ENCODE measurements at regions not wholly inside any gene's neighbourhood (a gene's known extent, or its start where the extent isn't known, plus 50 kb on each side); places are given as distances from the start of the nearest gene placed in this dataset.
A peak's percentile ranks its signal among the peaks of the same experiment; 100 is the strongest.
"Not testable (repeated sequence)": the region's sequence is repeated elsewhere in the genome, so short reads cannot be mapped to it uniquely, and the experiment has no call there.

DNA sequence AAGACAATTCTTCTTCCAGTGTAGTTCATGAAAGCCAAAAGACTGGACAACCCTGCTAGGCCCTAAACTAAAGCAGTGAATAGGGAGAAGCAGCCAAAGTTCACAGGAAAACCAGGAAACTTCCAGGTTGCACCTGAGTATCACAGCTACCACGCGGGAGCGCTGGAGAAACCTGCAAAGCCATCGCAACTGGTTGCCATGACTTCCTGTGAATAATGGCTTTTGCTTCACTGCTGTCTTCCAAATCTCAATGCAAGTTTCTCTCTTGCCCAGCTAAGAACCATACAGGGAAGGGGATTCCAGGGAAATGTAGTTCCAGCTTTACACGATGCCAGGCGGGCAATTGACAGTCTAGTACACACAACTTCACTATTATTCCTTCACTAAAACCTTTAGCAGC is 114.1 kb downstream of the GXYLT1 start:
- no peak for DNase-seq

DNA sequence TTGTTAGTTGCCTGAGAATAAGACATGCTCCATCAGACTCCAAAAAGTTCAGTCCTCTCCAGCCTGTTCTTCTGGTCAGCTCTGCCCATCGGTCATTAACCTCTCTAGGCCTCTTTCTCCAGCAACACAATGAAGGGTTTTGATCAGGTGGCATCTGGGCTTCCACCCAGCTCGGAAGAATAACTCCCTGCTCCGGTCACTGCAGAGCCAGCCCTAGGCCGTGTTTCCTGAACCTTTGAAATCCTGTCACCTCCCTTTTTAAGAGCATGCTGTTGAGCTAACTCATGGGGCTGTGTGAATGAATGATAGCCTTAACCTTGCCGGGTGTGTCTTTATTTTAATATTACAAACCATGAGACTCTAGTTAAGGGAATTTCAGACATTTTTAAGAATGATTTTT is 117.1 kb downstream of the GXYLT1 start:
- no peak for DNase-seq

DNA sequence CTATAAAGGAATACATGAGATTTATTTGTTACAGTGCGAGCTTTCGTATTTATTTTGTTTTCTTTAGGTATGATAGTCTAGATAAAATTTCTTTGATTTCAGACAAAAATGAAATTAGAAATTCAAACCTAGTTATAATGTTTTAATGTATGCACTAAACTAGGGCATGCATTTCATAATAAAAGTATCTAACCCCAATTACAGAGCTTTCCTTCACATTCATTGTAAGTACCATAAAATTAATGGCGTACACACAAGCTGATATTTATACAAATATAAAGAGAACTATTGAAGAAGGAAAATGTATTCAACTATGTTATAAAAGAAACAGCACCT is 120.2 kb downstream of the GXYLT1 start:
- DNase-seq: no peak

DNA sequence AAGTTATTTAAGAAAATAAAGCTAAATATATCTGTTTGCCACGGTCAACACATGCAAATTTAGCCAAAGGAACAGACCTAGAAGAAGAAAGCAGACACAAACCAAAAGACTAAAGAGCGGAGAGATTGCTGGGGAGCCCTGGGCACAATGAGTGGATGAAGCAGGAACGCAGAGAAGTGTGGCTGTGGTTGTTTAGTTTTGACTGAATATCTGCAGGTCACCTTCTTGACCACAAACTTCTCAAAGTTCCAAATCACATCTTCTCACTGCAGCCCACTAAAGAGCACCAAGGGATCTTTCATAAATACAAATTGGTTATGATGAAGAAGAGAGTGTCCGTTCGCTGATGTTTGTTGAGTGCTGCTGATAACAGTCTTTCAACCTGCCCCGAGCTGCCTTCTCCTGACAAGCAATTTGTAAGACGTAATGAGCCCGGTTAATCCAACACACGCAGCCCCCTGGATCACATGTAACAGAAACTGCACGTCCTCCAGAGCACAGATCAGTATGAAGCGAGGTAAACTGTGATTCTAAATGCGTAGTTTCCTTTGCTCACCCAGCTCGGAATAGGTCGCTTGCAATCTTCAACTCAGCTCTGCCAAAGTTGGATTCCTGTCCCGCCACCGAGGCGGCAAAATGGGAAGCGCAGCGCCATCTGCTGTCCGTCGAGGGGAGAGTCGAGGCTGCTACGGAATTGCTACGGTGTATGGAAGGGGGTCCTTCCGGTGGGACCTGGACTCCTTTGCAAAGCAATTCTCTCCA is 120.8 kb downstream of the GXYLT1 start:
- peak; percentile 71 for DNase-seq

DNA sequence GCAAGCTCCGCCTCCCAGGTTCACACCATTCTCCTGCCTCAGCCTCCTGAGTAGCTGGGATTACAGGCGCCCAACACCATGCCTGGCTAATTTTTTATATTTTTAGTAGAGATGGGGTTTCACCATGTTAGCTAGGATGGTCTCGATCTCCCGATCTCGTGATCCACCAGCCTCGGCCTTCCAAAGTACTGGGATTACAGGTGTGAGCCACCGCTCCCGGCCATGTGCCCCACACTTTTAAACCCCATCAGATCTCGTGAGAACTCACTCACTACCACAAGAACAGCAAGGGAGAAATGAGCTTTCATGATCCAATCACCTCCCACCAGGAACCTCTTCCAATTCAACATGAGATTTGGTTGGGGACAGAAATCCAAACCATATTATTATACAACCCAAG is 122.7 kb downstream of the GXYLT1 start:
- DNase-seq: not testable (repeated sequence)

DNA sequence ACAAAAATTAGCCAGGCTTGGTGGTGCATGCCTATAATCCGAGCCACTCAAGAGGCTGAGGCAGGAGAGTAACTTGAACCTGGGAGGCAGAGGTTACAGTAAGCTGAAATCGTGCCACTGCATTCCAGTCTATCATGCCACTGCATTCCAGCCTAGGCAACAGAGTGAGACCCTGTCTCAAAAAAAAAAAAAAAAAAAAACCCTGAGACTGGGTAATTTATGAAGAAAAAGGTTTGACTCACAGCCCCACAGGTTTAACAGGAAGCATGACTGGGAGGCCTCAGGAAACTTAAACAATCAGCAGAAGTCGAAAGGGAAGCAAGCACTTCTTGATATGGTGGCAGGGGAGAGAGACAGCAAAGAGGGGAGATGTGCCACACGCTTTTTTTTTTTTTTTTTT is 123.2 kb downstream of the GXYLT1 start:
- DNase-seq: no peak

DNA sequence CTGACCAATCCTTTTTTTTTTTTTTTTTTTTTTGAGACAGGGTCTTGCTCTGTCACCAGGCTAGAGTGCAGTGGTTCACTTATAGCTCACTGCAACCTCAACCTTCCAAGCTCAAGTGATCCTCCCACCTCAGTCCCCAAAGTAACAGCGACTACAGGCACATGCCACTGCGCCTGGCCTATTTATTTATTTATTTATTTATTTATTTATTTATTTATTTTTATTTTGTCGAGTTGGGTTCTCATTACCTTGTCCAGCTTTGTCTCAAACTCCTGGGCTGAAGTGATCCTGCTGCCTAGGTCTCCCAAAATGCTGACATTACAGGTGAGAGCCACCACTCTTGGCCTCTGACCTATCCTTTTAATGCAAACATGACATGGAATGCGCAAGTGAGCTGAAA is 124.4 kb downstream of the GXYLT1 start:
- DNase-seq: no peak

DNA sequence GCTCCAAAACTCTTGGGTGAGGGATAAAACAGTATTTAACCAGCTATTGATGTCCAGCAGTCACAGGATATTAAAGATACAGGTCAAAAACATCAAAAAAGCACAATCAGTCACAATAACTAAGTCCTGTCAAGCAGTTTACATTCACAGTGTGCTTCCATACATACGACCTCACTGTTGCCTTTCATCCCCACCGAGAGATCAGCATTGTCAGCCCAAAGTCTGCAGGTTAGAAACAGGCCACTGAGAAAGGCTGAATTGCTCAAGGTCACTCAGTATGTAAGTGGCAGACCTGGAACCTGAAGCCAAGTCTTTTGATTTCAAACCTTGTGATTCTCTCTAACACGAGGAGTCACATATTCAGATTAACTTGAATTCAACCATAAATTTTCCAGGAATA is 124.9 kb downstream of the GXYLT1 start:
- no peak for DNase-seq

DNA sequence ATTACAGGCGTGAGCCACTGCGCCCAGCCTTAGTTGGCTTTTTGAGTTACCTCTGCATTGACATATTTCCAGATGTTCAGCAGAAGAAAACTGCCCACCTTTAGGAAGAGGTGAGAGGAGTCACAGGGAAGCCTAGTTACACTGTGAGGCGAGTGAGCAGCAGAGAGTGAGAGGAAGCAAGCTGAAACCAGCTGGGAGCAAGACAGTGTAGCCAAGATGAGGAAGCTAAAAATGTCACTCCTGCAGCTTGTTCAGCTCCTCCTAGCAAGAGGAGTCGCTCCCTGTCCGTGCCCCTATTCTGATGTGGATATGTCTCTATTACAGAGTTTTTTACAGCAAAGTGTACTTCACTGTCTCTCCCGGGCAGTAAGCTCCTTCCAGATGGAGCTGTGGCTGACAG is 127.6 kb downstream of the GXYLT1 start:
- no peak for DNase-seq

DNA sequence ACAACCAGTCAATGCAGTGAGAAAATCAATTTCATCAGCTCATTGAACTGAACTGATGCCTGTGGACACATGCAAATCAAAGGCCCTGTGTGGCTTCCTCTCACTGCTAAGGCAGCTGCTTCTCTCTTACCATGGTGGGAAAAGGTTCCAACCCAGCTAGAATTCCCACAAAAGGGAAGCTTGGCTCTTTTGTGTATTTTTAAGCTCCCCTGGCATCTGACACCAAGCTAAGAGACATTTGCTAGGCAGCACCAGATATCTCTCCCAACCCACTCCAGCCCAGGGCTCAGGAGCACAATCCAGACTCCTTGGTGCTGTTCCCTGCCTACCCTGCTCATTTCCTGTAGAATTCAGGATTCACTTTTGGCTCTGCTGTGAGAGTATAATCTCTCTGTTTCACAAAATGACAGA is 129.6 kb downstream of the GXYLT1 start:
- DNase-seq: no peak

DNA sequence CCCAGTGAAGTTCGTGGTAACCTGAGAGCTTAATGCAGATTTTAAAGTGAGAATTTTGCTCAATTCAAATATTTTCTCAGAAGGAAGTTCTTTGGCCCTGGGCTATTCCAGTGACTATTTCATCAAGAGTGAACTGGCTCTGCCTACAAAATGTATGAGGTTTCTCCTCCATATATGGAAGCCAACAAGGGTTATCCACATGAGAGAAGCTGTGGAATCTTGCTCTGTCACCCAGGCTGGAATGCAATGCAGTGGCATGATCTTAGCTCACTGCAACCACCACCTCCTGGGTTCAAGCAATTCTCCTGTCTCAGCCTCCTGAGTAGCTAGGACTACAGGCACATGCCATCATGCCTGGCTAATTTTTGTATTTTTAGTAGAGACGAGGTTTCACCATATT is 132.2 kb downstream of the GXYLT1 start:
- not testable (repeated sequence) for DNase-seq

DNA sequence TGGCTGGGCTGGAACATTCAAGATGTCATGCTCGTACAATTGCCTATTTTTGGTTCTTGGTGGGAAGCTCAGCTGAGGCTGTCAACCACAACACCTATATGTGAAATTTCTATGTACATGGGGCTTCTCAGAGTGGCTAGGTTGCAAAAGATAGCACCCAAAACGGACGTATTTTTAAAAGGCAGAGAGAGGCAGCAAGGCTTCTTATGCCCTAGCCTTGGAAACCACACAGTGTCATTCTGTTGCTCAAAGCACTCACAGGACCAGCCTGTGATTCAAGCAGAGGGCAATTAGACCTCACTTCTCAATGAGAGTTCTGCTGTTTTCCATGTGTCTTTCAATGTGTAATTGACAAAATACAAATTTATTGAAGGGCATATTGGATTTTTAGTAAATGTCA is 134.0 kb downstream of the GXYLT1 start:
- DNase-seq: no peak

DNA sequence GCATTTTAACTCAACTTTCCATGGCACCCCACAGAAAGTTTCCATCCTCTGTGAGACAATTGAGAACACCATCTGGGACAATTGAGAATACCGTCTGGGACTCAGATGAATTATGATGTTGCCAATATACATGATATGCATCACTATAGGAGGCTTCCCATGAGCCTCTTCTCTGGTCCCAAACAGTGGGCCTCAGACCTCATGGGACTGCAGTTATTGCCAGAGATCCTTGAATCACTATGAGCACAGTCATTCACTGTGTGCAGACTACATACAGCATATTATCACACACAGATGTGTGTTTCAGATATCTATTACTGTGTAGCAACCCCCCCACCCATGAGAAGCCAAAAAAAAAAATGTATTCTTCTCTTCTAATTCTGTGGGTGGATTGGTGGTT is 134.4 kb downstream of the GXYLT1 start:
- DNase-seq: no peak

DNA sequence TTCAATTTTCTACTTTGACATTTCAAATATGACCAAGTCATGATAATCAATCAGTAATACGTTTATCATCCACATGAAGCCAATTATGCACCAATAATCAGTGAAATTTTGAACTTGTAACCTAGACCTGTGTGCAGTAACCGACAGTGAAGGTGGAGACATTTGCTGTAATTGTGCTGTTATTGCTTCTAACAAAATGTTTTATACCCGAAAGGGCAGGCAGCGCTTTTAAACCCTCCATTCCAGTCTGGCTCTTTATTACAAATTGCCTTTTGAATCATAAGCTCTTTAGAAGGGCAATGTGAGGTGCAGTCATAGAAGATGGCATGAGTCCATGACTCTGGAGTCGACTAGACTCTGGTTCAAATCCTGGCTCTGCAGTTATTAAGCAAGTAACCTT is 135.7 kb downstream of the GXYLT1 start:
- DNase-seq: no peak

DNA sequence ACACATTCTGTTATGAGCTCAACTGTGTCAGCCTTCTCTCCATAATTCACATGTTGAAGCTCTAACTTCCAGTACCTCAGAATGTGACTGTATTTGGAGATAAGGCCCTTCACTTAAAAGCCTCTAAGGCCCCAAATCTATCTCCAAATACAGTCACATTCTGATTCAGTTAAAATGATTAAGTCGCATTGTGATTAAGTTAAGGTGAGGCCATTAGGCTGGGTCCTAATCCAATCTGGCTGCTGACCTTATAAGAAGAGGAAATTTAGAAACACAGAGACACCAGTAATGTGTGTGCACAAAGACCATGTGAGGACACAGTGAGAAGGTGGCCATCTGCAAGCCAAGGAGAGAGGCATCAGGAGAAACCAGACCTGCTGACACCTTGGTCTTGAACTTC is 141.6 kb downstream of the GXYLT1 start:
- no peak for DNase-seq

DNA sequence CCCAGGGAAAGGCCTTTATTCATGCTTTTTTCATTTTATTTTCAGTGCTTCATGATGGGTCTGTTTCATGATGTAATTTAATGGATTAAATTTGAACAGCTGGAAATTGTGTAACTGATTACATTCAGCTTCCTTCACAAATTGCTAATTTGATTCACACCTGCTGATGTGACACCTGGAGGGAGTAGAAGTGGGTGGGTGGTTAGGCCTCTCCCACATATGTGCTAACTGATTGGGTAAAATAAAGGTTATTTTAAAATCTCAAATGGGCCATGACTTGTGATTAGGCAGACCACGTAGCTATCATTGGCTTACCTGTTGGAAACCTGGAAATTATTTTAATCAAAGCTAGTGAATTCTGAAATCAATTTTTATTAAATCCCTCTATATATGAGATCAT is 142.1 kb downstream of the GXYLT1 start:
- no peak for DNase-seq

DNA sequence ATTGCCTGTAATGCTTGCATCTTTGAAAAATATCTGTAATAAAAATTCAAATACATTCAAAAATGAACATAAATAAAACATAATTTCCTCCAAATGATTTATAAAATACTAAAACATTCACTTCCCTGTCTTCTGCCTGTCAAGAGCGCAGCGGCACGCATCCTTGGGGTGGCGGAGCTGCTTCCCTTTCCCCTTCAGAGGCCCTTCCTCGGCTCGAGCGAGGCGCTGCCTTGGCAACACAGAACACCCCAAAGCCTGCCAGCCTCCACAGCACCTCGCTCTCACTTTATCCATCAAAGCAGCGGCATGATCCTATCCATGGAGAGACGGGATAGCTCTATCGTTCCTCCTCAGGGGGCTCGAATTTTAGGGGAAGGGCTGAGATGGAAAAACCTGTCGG is 146.2 kb downstream of the GXYLT1 start:
- DNase-seq: no peak

DNA sequence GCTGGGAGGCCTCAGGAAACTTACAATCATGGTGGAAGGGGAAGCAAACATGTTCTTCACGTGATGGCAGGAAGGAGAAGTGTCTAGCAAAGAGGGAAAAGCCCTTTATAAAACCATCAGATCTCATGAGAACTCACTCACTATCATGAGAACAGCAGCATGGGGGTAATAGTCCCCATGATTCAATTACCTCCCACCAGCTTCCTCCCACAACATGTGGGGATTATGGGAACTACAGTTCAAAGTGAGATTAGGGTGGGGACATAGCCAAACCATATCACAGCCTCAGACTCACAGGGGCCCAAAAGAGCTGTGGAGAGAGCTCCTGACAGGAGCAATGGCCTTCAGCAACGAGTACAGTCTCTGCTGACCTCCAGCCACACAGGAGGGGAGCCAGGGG is 151.4 kb downstream of the GXYLT1 start:
- no peak for DNase-seq

DNA sequence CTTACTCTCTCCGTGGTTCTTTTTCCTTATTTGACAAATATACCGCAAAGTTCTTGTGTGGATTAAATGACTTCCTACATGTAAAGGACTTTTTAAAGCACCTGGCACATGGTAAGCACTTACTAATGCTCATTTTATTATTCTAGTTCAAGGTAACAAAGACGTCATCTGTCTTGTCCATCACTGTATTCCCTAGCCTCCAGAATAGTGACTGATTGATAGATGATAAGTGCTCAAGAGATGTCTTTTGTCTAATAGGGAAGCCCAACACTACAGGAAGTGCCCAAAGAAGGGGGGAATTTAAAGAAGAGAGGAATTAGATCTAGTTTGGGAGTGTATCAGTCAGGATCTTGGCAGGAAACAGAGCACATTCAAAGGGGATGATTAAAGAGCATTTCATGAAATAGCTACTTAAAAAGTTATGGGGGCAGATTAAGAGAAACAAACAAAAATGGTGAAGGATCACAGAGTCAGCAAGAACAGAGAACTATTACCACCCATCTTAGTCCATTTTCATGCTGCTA is 151.9 kb downstream of the GXYLT1 start:
- no peak for DNase-seq

DNA sequence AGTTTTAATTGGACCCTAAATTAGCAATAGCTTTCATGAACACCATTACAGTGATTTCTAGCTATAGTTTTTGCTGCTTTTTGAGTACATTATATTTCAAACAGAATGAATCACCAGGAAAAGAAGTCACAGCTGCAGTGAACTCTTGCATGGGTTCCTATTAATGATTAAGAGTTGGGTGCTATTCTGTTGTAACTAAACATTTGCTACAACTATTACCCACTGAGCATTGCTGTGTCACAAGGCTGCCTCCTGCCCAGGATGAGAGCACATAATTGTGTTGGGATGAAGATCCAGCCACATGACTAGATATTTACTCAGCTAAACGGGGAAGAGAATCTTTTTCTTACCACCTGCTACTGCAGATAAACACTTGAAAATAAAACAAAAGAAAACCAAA is 152.7 kb downstream of the GXYLT1 start:
- no peak for DNase-seq

DNA sequence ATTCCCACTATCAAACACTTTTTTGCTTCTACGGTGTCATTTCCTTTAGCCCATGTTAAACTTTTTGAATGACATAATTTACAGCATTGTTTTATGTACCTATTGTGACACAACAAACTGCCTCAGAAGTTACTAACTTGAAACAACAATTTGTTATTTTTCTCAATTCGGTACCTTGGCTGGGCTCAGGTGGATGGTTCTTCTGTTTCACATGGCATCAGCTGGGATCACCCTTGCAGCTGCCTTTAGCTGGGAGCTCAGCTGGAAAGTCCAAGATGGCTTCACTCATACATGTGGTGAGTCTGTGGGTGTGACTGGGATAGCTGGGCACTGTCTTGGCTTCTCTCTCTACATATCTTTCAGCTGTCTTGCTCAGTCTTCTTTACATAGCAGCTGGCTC is 156.0 kb downstream of the GXYLT1 start:
- DNase-seq: no peak

DNA sequence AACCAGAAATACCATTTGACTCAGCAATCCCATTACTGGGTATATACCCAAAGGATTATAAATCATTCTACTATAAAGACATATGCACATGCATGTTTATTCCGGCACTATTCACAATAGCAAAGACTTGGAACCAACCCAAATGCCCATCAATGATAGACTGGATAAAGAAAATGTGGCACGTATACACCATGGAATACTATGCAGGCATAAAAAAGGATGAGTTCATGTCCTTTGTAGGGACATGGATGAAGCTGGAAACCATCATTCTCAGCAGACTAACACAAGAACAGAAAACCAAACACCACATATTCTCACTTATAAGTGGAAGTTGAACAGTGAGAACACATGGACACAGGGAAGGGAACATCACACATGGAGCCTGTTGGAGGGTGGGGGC is 158.2 kb downstream of the GXYLT1 start:
- not testable (repeated sequence) for DNase-seq

DNA sequence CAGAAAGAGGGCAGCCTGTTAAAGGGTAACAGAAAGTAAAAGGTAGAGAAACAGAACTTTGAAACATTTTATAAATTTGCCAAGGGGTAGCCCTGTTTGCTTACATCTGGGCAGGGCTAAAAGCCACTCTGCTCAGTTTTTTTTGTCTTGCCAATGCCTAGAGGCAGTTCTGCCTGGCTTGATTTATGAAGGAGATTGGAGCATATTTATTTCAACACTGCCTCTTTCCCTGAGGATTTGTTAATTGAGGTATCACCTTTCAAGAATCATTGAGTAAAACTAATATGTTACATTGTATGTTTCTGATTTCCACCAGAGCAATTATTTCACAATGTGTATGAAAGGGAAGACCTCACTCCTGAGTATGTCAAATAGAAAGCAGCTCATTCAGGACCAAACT is 160.8 kb downstream of the GXYLT1 start:
- no peak for DNase-seq

DNA sequence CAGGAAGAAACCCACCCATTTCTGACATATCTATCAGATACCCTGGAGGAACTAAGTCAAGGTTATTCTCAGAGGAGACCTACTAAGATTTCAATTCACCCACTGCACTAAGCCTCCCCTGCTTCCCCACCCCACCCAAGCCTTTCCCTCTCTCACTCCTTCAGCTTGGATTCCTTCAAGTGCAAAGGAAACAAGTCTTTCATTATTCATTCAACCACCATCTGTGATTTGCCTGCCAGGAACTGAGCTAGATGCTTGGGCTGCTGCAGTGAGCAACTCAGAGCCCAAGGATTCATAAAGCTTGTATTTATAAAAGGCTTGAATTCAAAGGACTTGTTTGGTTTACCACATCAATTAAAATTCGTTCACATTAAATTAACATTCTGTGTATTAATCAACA is 161.3 kb downstream of the GXYLT1 start:
- no peak for DNase-seq

DNA sequence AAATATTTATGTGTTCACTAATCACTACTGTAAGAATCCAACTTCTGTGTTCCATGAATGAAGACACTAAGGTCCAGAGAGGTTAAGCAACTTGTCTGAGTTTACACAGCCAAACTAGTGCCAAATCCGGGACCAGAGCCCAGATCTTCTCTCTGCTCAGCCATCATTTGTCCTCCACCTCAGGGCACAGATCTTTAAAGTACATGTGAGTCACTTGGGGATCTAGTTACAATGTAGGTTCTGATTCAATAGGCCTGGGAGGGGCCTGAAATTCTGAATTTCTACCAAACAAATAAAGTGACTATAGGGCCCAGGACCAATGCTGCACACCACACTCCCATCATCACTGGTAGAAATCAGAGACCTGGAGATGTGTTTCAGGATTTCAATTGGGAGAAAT is 162.9 kb downstream of the GXYLT1 start:
- DNase-seq: no peak

Measured in RPMI8226 (cell line).